ENCODE measurements at regions not wholly inside any gene's neighbourhood (a gene's known extent, or its start where the extent isn't known, plus 50 kb on each side); places are given as distances from the start of the nearest gene placed in this dataset.

DNA sequence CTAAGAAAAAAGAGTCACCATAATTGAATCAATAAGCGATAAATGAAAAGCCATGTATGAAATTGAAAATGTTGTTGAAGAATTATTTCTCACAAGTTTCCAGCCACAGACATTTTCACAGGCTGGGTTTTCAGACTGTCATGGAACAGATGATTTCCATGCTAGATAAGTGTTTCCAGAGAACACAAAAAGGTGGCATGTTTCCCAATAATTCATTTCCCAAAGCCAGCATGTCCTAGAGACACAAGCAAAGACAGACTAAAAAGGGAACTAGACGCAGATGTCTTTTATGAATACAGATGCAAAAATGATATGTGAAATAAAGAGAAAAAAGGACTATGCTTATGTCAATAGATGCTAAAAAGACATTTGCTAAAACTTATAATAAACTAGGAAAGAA is 255.1 kb downstream of the EIPR1 start:
- TF ChIP-seq, protein P1, sequence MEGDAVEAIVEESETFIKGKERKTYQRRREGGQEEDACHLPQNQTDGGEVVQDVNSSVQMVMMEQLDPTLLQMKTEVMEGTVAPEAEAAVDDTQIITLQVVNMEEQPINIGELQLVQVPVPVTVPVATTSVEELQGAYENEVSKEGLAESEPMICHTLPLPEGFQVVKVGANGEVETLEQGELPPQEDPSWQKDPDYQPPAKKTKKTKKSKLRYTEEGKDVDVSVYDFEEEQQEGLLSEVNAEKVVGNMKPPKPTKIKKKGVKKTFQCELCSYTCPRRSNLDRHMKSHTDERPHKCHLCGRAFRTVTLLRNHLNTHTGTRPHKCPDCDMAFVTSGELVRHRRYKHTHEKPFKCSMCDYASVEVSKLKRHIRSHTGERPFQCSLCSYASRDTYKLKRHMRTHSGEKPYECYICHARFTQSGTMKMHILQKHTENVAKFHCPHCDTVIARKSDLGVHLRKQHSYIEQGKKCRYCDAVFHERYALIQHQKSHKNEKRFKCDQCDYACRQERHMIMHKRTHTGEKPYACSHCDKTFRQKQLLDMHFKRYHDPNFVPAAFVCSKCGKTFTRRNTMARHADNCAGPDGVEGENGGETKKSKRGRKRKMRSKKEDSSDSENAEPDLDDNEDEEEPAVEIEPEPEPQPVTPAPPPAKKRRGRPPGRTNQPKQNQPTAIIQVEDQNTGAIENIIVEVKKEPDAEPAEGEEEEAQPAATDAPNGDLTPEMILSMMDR (IDR thresholded peaks at IDR 0.05; ENCODE audit: insufficient read depth, low read length, poor library complexity, severe bottlenecking) = no peak
- Histone ChIP-seq H3K4me3 (ENCODE audit: low read depth, low read length) (no peak overlapping the region), H3K27me3 (ENCODE audit: control insufficient read depth, insufficient read depth, low read length) (no peaks in the 10 kb centered on the region), H3K36me3 (ENCODE audit: control insufficient read depth, insufficient read depth, low read length) (no peaks in the 10 kb centered on the region)
- no peak for DNase-seq (ENCODE audit: low read depth)

DNA sequence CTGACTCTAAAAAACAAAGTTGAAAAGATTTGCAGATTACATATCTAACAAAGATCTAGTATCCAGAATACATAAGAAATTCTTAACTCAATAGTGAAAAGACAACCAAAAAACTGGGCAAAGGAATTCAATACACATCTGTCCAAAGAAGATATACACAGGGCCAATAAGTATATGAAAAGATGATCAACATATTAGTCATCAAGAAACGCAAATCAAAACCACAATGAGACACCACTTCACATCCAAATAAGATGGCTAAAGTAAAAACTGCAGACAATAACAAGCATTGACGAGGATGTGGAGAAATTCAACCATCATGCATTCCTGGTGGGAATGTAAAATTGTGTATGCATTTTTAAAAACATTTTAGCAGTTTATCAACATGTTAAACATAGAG is 256.0 kb downstream of the EIPR1 start:
- TF ChIP-seq, protein P1 (IDR thresholded peaks at IDR 0.05; ENCODE audit: insufficient read depth, low read length, poor library complexity, severe bottlenecking) = no peak
- Histone ChIP-seq H3K27me3 (ENCODE audit: control insufficient read depth, insufficient read depth, low read length) (no peaks in the 10 kb centered on the region), H3K4me3 (ENCODE audit: low read depth, low read length) (no peak overlapping the region), H3K36me3 (ENCODE audit: control insufficient read depth, insufficient read depth, low read length) (no peaks in the 10 kb centered on the region)
- no peak for DNase-seq (ENCODE audit: low read depth)

DNA sequence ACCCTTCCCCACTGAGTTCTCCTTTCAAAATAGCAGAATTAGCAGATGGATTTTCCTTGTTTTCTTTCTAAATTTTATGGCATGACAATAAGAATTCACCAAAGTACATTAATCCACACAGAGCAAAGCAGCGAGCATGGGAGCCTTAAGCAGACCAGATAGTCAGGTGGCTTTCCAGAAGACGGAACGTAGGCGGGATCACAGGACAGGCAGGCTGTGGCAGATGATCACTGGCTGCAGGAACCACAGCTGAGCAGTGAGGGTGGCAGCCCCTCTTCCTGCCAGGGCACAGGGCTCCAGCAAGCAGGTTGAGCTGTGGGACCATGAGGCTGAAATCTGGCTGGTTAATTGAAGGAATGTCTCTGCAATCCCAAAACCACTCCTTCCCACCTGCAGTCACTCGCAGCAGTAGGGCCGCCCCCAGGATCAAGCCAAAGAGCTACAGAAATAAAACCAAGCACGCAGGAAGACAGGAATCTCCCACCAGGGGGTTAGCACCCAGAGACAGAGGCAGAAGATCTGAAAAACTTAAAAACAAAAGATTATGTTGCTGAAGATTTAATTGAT is 259.9 kb downstream of the EIPR1 start:
- TF ChIP-seq, protein P1 (IDR thresholded peaks at IDR 0.05; ENCODE audit: insufficient read depth, low read length, poor library complexity, severe bottlenecking) = no peak
- no peaks in the 10 kb centered on the region for H3K36me3 ChIP-seq (ENCODE audit: control insufficient read depth, insufficient read depth, low read length)
- DNase-seq (ENCODE audit: low read depth) = no peak
- no peaks in the 10 kb centered on the region for H3K27me3 ChIP-seq (ENCODE audit: control insufficient read depth, insufficient read depth, low read length)
- no peak overlapping the region for H3K4me3 ChIP-seq (ENCODE audit: low read depth, low read length)

DNA sequence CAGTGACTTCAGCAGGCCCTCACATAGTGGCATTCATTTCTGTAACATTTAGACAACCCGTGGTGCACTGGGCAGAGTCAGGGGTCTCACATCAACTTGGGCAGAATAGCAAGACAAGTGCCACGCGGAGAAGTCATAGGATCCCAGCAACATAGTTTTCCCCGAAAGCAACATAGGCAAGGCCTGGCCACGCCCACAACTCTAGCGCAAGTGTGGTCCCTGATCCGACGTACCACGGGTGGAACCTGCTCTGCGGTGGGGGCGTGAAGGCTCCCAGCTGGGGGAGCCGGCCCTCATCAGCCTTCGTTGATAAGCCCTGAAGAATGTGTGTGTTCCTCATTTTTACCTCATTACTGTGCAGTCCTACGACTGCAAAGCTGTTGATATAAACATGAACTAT is 261.2 kb downstream of the EIPR1 start:
- Histone ChIP-seq H3K4me3 (ENCODE audit: low read depth, low read length) (no peak overlapping the region), H3K36me3 (ENCODE audit: control insufficient read depth, insufficient read depth, low read length) (no peaks in the 10 kb centered on the region), H3K27me3 (ENCODE audit: control insufficient read depth, insufficient read depth, low read length) (no peaks in the 10 kb centered on the region)
- DNase-seq (ENCODE audit: low read depth) = no peak
- TF ChIP-seq, protein P1 (IDR thresholded peaks at IDR 0.05; ENCODE audit: insufficient read depth, low read length, poor library complexity, severe bottlenecking) = no peak

DNA sequence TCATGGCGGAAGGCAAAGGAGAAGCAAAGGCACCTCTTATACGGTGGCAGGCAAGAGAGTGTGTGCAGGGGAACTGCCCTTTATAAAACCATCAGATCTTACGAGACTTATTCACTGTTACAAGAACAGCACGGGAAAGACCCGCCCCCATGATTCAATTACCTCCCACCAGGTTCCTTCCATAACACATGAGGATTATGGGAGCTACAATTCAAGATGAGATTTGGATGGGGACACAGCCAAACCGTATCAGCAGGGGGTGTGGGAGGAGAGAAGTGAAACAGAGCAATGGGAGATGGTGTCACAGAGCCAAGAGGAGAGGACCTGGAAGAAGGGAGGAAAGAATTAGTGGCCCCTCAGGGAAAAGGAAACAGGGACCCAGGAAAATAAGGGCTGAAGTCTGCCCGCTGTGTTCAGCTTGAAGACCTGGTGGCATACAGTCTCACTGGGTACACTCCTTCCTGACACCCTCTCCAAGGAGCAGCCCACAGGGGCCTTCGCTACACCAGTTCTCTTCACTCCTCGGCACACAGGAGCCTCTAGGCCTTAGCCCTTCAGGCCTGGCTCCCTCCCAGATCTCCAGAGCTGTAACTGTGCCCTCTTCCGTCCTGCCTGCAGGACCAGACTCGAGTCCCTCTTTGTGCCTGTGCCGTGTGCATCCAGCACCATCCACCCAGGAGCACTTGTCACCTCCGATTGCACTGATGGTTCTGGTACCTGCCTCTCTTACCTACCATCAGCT is 262.1 kb downstream of the EIPR1 start:
- Histone ChIP-seq H3K27me3 (ENCODE audit: control insufficient read depth, insufficient read depth, low read length) (no peaks in the 10 kb centered on the region), H3K4me3 (ENCODE audit: low read depth, low read length) (no peak overlapping the region), H3K36me3 (ENCODE audit: control insufficient read depth, insufficient read depth, low read length) (no peaks in the 10 kb centered on the region)
- DNase-seq (ENCODE audit: low read depth) = no peak
- TF ChIP-seq, protein P1 (IDR thresholded peaks at IDR 0.05; ENCODE audit: insufficient read depth, low read length, poor library complexity, severe bottlenecking) = no peak

All from kidney epithelial cell (primary cell).